NCI-H2107 treated with DMSO at 0.1 percent for 48 hours (cell line): ENCODE measurements at regions not wholly inside any gene's neighbourhood (a gene's known extent, or its start where the extent isn't known, plus 50 kb on each side); places are given as distances from the start of the nearest gene placed in this dataset.

Experiments
- DNase-seq: peaks from one replicate; lab custom pipeline; 2025; ENCODE audit not compliant: unreplicated experiment; lab: John Stamatoyannopoulos, UW

DNA sequence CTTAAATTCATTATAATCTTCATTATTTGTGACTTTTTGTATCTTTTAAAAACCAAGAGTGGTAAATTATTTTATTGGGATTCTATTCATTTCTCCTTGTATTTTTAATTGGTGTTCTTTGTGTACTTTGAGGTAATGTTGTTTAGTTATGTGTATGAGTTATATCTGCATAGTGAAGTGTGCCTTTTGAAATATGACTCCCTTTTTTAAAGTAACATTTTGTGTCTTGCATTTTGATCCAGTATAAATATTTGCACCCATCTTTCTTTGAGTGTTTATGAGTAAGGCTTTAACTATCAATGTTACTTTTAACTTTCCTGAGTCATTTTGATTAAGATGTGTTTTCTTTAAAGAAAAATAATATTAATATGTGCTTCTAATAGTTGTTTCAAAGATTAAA, 90.0 kb upstream of the MYOCD start:
- no peak for DNase-seq

DNA sequence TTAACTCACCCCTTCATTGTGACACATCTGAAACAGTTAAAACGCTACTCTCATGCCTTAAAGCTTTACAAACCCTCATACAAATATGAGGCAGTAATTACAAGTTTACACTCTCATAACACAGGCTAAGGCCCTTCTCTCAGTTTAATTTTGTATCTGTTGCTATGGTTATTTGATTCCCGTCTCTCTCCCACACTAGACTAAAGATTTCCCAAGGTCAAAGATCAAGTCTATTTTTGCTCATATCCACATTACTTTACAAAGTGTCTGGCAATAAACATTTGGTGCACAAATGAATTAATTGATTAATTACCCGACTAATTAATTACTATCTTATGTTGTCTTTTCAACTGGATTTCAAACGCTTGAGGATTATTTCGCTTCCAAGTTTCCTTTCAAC, 86.4 kb upstream of the MYOCD start:
- DNase-seq, result no peak

DNA sequence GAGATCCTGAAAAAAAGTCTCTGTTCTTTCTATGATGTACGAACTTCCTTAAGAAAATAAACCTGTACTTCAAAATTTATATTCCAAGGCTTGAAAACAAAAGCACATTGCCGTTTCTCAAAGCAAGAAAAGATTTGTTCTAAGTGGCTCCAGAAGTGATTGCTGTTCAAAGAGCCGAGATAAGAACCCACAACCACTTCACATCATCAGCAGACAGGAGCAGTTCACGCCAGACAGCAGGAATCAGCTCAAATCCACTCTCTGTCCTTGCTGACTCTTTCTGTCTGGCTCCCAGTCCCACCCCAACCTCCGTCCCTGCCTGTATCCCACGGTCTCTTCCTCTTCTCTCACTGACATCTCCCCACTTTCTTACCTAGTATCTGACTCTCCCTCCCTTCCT, 85.0 kb upstream of the MYOCD start:
- no peak for DNase-seq

DNA sequence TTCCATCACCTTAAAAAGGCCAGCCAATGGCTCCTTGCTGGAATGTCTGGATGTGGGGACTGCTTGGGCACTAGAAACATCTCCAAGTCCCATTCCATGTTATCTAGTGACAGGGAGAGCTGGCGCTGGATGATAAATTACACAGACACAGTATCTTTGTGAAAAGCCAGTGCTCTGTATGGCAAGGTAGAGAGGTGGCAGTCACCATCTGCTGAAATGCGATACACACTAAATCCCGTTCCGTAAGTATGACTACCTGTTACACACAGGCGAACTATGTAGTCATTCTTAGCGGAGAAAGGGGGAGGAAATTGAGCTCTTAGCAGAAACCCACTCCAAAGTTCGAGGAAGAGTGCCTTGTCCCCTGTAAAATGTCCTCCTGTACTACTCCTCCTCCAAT, 81.0 kb upstream of the MYOCD start:
- no peak for DNase-seq

DNA sequence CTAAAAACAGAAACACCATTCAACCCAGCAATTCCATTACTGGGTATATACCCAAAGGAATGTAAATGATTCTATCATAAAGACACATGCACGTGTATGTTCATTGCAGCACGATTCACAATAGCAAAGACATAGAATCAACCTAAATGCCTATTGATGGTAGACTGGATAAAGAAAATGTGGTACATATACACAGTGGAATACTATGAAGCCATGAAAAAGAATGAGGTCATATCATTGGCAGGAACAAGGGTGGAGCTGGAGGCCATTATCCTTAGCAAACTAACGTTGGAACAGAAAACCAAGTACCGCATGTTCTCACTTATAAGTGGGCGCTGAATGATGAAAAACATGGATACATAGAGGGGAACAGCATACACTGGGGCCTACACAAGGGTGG, 77.2 kb upstream of the MYOCD start:
- DNase-seq, result no peak

DNA sequence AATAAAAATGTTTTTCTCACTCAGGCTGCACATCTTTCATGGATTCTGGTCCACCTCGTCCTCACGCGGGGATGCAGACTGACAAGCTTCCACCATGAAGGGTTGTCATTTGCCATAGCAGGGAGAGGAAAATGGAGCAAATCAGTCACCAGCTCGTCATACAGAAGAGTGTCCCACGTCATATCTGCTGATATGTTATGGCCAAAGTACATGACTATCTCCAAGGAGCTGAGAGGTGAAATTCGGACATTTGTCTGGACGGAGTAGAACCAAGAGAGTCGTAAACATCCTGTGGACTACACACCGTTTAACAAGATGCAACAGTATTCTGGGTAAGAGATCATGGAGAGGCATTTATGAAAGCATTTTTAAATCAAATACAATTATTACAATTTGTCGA, 75.3 kb upstream of the MYOCD start:
- no peak for DNase-seq

DNA sequence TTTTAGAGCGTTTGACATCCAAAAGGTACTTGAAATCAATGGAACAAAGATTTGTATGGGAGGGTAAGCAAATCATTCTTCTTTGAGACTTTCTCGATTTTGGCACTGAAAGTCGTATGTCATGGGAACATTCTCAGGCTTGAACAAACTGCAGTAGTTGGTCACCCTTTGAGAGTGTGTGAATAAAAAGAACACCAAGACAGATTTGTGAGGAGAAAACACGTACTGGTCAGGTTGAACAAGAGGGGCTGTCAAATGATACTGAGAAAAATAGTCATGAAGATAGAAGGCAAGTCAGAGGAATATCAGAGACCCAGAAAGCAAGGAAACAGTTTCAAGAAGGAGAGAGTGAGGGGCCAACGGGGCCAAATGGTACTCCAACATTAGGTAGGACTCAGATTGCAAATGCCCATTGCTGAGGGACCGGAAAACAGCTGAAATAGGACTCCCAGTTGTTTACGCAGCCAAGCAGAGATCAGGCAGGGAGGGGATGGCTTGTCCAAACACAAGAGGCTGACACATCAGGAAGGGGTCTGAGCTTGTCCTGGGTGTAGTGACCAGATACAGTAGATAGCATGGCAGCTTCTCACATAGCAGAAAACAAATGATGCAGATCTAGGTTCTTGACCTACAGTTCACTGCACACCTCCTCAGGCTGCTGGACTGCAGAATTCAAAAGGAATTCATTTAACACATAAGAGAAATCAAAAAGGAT, 74.5 kb upstream of the MYOCD start:
- no peak for DNase-seq

DNA sequence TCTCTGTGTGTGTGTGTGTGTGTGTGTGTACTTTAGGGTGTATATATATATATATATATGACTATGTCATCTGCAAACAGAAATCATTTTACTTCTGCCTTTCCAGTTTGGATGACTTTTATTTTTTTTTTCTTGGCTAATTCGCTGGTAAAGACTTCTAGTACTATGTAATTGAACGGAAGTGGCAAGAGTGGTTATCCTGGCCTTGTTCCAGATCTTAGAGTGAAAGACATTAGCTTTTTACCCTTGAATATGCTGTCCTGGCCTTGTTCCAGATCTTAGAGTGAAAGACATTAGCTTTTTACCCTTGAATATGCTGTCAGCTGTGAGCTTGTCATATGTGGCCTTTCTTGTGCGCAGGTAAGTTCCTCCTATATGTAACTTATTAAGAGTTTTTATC, 72.7 kb upstream of the MYOCD start:
- DNase-seq, result no peak

DNA sequence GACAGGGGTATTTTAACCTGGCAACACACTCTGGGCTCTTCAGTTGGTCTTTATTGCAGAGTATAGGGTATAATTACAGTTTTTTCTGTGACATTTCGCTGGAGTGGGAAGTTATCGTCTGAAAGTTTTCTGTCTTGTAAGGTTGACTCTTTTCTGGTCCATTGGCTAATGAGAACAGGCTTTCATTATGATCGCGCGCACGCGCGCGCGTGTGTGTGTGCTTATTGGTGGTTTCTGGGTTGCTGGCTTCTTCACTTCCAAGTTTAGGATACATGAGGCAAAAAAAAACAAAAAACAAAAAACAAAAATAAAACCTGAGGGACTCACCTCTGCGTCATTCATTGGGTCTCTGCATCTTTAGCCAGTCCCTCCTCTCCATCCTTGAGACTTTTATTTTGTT, 68.7 kb upstream of the MYOCD start:
- DNase-seq, result no peak

DNA sequence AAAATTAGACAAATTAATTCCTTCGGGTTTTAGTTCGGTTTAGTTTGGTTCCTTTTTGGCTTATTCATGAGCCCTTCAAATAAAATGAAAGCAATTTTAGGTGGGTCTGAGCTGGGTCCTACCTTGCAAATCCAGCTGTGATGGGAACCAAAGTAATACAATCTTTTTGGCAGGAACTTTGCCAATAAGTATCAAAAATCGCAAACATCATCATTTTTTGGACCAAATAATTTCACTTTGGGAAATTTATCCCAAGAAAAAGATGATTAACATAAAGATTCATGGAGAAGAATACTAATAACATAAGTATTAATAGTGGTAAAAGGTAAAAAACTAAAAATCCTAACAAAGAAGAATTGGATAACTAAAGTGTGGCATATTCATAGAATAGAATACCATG, 67.8 kb upstream of the MYOCD start:
- no peak for DNase-seq

DNA sequence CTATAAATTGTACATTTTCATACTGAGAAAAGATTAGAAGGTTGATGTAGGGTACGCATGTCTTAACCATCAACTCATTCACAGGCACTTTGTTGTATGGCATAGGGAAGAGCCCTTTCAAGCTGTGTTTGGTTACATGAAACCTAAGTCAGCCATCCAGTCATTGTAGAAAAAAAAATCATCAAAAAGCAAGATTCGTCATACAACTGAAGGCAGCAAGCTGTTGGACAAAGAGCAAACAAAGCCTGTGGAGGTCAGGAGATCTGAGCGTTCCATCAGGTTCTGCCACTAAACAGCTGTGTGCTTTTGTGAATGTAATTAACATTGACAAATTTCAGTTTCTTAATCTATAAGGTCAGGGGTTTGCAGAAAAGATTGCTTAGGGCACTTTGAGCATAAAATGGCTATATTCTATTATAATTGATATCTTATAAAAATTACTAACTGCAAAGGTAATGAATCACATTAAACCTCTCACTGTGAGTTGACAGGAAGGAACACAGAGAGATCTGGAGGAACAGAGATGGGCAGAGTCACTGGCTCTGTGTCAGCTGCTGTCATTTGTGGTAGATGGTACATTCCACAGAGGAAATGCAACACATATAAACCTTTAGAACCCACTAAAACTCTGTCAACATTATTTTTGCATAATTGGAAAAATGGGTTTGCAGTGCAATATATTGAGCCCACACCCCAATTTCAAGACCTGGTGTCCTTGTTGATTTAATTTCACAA, 66.3 kb upstream of the MYOCD start:
- DNase-seq, result no peak

DNA sequence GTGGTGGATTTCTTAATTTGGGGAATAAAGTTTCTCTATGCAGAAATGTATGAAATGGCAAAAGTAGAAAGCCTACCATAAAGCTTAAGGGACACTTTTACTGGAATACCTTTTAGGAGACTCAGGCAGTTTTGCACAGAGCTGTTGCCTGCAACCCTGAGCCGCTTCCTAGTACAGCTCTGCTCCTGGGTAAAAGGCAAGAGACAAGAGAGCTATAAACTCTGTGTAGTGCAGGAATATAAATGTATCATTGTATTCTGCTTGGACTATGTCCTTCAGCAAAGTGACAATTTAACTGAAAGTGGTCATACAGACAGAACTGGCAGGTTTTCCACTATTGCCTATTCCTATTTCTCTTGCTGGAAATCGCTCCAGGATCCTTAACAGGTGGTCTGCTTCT, 65.3 kb upstream of the MYOCD start:
- DNase-seq, result no peak

DNA sequence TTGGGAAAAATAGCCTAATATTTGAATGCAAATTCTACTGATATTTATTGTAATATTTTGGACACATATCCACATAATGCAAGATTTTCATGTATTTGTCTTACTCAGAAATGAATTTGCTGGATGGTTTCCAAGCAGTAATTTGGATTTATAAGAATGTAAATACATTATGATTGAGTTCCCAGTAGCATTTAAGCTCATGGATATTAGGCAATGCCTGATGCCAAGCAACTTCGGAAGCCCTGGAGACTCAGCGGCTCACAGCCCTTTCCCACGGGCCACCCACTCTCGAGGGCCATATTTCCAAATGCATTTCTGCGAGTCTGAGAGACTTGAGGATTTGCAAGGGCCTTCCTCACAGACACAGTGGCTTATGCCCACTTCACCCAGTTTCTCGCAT, 62.1 kb upstream of the MYOCD start:
- no peak for DNase-seq

DNA sequence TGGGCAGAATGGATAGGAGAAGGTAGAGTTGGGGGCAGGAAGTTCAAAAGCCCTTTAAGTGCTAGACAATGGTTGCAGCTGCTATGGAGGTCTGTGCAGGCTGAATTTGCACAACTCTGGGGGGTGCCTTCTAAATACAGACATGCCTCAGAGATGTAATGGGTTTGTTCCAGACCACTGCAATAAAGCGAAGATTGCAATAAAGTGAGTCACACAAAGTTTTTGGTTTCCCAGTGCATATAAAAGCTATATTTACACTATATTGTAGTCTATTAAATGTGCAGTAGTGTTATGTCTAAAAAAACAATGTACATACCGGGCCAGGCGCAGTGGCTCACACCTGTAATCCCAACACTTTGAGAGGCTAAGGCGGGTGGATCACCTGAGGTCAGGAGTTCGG, 60.5 kb upstream of the MYOCD start:
- no peak for DNase-seq

DNA sequence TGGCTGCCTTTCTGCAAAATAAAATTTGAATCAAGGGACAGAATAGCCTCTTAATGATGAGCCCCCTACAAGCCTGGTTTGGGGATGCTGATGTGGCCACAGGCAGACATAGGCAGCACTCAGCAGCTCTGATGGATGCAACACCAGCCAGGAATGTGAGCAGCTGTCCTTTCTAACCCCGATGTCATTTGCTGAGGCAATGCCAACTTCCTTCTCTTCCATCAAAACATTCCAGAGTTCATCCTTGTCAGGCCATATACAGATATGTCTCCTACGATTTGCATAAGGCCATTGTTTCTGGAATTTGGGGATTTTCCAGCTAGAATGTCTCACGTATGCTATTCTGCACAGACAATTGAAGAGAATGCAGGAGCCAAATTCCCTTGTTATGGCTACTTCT, 52.1 kb upstream of the MYOCD start:
- DNase-seq, result no peak
